Natural killer cell (primary cell): ENCODE measurements at regions not wholly inside any gene's neighbourhood (a gene's known extent, or its start where the extent isn't known, plus 50 kb on each side); places are given as distances from the start of the nearest gene placed in this dataset.
A peak's percentile ranks its signal among the peaks of the same experiment; 100 is the strongest.

Source experiments
- ATAC-seq, 3 donors: fragments of 150-1000 bp in 2 of 3; fragments of 200-7000 bp in 1 of 3; cut with Tn5 transposase; 1 replicate in 1 of 3; 2 replicates in 2 of 3; pipeline ENCODE4 v1.10.0; 2021; ENCODE audit warnings: mild to moderate bottlenecking in 2 of 3, moderate library complexity in 2 of 3
- DNase-seq, 2 donors: peaks; one replicate each; pipeline versions ENCODE4 v3.0.0 to v3.0.0-alpha.2; 2013 to 2021; ENCODE audit warnings: mixed read lengths in 1 of 2
- H3K27ac ChIP-seq: one replicate; pipeline ENCODE4 v1.5.1; 2013; ENCODE audit warnings: mild to moderate bottlenecking, low read length
- H3K27me3 ChIP-seq: one replicate; pipeline ENCODE4 v1.6.1; 2013; ENCODE audit warnings: low read length; ENCODE audit not compliant: control insufficient read depth, insufficient read depth
- H3K36me3 ChIP-seq: one replicate; pipeline ENCODE4 v1.6.1; 2013; ENCODE audit warnings: low read length; ENCODE audit not compliant: control insufficient read depth, insufficient read depth
- H3K4me1 ChIP-seq: one replicate; pipeline ENCODE4 v1.6.1; 2013; ENCODE audit warnings: low read length; ENCODE audit not compliant: control insufficient read depth, insufficient read depth
- H3K4me3 ChIP-seq: one replicate; pipeline ENCODE4 v1.5.1; 2013; ENCODE audit warnings: low read length
- H3K9me3 ChIP-seq: one replicate; pipeline ENCODE4 v1.6.1; 2013; ENCODE audit warnings: low read length; ENCODE audit not compliant: control insufficient read depth, insufficient read depth
- H3K27ac Mint-ChIP-seq, 2 donors: one replicate each; pipeline ENCODE4 v1.8.0; 2022; ENCODE audit warnings: mild to moderate bottlenecking in 2 of 2, mixed read lengths in 2 of 2, moderate library complexity in 1 of 2
- H3K27me3 Mint-ChIP-seq, 2 donors: one replicate each; pipeline ENCODE4 v1.8.0; 2022; ENCODE audit warnings: low read depth in 2 of 2, mixed read lengths in 2 of 2
- H3K36me3 Mint-ChIP-seq: one replicate; pipeline ENCODE4 v1.8.0; 2022; ENCODE audit warnings: mixed read lengths
- H3K4me1 Mint-ChIP-seq, 2 donors: one replicate each; pipeline ENCODE4 v1.8.0; 2022; ENCODE audit warnings: mixed read lengths in 2 of 2
- H3K4me3 Mint-ChIP-seq: one replicate; pipeline ENCODE4 v1.8.0; 2022; ENCODE audit warnings: mild to moderate bottlenecking, moderate library complexity, mixed read lengths
- H3K9me3 Mint-ChIP-seq, 2 donors: one replicate each; pipeline ENCODE4 v1.8.0; 2022; ENCODE audit warnings: mixed read lengths in 2 of 2
- CTCF ChIP-seq: fragments of 200-600 bp; IDR thresholded peaks from one replicate; pipeline ENCODE4 v1.8.0; 2022; ENCODE audit warnings: antibody characterized with exemption
- WGBS: methylation state at CpG from one replicate; pipeline ENCODE4 v1.1.7; 2013; ENCODE audit warnings: missing lambda C conversion rate; ENCODE audit not compliant: insufficient coverage; 5-methylcytosine and 5-hydroxymethylcytosine counted together
- intact Hi-C: fragments of 100-400 bp; cut with micrococcal nuclease; formaldehyde crosslinking; loops from one replicate; pipeline ENCODE4 v1.14.2; 2022

- Histone ChIP-seq H3K36me3 (no peaks in the 10 kb centered on the region), H3K4me1 (peaks cover 16% of the 10 kb centered on the region), H3K9me3 (peaks cover 11% of the 10 kb centered on the region), H3K27me3 (no peaks in the 10 kb centered on the region), H3K27ac (no peak overlapping the region), H3K4me3 (no peak overlapping the region)
- H3K4me1 Mint-ChIP-seq, result peaks cover 11 to 26% of the 10 kb centered on the region in 2 donors
- intact Hi-C loops, result no loop called here
- H3K9me3 Mint-ChIP-seq, result peaks cover 7 to 13% of the 10 kb centered on the region in 2 donors
- H3K4me3 Mint-ChIP-seq, result no peak overlapping the region
- ATAC-seq (no peak), DNase-seq (no peak)
- TF ChIP-seq CTCF, result no peak
- H3K36me3 Mint-ChIP-seq, result peaks cover 19% of the 10 kb centered on the region
- no peaks in the 10 kb centered on the region for H3K27me3 Mint-ChIP-seq
- H3K27ac Mint-ChIP-seq, result no peak overlapping the region
Observed at GRCh38 chr3:78267235-78267634, 1227.3 kb downstream of the ROBO2 start.

- H3K27me3 ChIP-seq, result no peaks in the 10 kb centered on the region
- Mint-ChIP-seq H3K27ac (peak overlapping the region in 1 of 2 donors; percentile 37), H3K9me3 (peaks cover 4 to 9% of the 10 kb centered on the region in 2 donors), H3K36me3 (peaks cover 19% of the 10 kb centered on the region), H3K4me3 (no peak overlapping the region), H3K27me3 (no peaks in the 10 kb centered on the region), H3K4me1 (peaks cover 11 to 26% of the 10 kb centered on the region in 2 donors)
- ATAC-seq, result no peak
- peaks cover 11% of the 10 kb centered on the region for H3K9me3 ChIP-seq
- no peaks in the 10 kb centered on the region for H3K36me3 ChIP-seq
- no peak for TF ChIP-seq CTCF
- intact Hi-C loops, result no loop called here
- H3K4me1 ChIP-seq, result peaks cover 16% of the 10 kb centered on the region
- no peak for DNase-seq
- WGBS, result 58% methylated on average over 2 of the region's 2 CpGs
- peak overlapping the region; percentile 14 for H3K27ac ChIP-seq
- no peak overlapping the region for H3K4me3 ChIP-seq
Observed at GRCh38 chr3:78268087-78268486, 1228.2 kb downstream of the ROBO2 start.

GRCh38 chr3:78268716-78269668, 1229.1 kb downstream of the ROBO2 start:
- H3K27me3 Mint-ChIP-seq, result no peaks in the 10 kb centered on the region
- Histone ChIP-seq H3K9me3 (peaks cover 11% of the 10 kb centered on the region), H3K36me3 (no peaks in the 10 kb centered on the region), H3K27ac (no peak overlapping the region), H3K27me3 (no peaks in the 10 kb centered on the region), H3K4me1 (peaks cover 16% of the 10 kb centered on the region), H3K4me3 (no peak overlapping the region)
- DNase-seq, result peak in 1 of 2 donors; percentile 31
- WGBS, result 56% methylated on average over 5 of the region's 5 CpGs
- H3K4me3 Mint-ChIP-seq, result peak overlapping the region; percentile 55
- intact Hi-C loops, result no loop called here
- peak; percentile 90 to 96 (median 96) for ATAC-seq
- H3K27ac Mint-ChIP-seq, result peak overlapping the region in 1 of 2 donors; percentile 72
- TF ChIP-seq CTCF, result no peak
- peaks cover 19% of the 10 kb centered on the region for H3K36me3 Mint-ChIP-seq
- H3K4me1 Mint-ChIP-seq, result peaks cover 11 to 26% of the 10 kb centered on the region in 2 donors
- H3K9me3 Mint-ChIP-seq, result peaks cover 4 to 9% of the 10 kb centered on the region in 2 donors
